Activated CD4-positive, alpha-beta T cell treated with anti-CD3 and anti-CD28 coated beads, Interleukin-2, amount 50 U/mL, for 4 hours (primary cell): ENCODE measurements at regions not wholly inside any gene's neighbourhood (a gene's known extent, or its start where the extent isn't known, plus 50 kb on each side); places are given as distances from the start of the nearest gene placed in this dataset.

Source experiments
- DNase-seq, 2 experiments: peaks; one replicate each; pipeline ENCODE4 v3.0.0-alpha.2; 2020

DNA sequence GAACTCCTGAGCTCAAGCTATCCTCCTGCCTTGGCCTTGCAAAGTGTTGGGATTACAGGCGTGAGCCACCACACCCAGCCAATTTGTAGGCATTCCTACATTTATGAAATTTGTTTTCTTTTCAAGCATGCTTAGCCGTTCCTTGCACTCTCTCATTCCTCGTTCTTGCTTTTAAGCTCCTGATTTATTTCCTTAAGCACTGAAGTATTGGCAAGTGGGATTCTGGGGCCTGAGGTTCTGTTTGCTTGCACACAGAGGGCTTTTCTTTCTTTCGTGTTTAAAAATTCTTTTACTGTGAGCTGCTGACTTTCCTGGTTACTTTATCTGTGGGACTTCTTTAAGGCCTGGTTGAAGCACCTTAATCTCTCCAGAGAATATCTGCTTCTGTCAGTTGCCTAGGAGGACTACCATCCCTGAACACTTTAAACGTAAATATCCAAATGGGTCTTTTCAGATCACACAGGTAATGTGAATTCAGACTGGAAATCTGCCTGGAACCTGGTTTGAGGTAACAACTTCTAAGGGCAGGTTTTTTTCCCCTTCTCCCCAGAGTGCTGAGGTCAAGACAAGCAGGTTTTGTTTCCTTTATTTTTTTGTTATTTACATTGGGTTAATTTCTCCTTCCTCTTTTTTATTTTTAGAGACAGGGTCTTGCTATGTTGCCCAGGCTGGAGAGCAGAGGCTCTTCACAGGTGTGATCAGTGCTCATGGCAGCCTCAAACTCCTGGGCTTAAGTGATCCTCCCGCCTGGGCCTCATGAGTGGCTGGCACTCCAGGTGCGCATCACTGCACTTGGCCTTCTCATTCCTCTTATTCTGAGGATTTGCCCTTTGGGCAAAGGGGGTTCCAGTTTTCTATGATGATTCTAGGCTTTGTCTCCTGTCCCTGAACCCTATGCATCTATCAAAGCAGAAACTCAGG is 102.9 kb downstream of the PFKFB3 start:
- DNase-seq: no peak

DNA sequence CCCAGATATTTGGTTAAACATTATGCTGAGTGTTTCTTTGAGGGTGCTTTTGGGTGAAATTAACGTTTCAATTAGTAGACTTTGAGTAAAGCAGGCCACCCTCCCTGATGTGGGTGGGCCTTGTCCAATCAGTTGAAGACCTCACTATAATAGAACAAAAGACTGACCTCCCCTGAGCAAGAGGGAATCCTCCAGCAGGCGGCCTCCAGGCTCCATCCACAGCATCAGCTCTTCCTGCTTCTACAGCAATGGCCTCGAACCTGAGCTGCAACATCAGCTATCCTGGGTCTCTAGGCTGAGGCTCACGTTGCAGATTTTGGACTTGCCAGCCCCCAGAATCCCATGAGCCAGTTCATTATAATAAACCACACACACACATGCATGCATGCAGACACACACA is 104.2 kb downstream of the PFKFB3 start:
- DNase-seq: no peak

DNA sequence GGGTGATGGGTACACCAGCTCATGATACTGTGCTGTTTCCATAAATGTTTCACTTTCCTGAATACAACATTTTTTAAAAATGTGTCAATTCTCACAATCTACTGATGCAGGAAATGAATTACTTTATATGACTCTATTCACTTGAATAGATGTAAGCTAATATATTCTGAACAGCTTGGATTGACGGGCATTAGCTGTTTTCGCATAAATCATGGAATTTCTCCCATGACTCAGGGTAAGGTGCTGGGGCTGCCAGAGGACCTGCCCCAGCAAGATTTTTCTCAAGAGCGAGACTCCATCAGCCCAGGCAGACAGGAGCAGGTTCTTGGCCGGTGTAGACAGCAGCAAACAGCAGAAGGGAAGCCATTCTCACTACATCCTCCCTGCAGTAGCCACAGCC is 107.1 kb downstream of the PFKFB3 start:
- DNase-seq: no peak

DNA sequence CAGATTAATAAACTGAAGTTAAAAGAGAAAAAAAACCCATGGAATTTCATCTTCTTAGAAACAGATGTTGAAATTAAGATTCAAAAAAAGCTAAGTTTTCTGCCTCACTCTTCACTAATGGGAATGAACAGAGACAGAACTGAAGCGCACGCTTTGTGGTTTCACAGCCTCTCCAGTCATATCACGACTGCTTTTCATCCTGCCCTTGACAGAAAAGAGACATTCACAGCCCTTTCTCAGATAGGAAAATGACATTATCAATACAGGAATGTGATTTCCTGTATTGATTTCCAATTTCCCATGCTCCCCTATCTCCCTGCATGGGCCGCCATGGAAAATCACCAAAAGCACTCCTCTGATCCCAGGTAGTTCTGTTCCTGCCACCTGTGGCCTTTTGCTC is 108.2 kb downstream of the PFKFB3 start:
- no peak for DNase-seq

DNA sequence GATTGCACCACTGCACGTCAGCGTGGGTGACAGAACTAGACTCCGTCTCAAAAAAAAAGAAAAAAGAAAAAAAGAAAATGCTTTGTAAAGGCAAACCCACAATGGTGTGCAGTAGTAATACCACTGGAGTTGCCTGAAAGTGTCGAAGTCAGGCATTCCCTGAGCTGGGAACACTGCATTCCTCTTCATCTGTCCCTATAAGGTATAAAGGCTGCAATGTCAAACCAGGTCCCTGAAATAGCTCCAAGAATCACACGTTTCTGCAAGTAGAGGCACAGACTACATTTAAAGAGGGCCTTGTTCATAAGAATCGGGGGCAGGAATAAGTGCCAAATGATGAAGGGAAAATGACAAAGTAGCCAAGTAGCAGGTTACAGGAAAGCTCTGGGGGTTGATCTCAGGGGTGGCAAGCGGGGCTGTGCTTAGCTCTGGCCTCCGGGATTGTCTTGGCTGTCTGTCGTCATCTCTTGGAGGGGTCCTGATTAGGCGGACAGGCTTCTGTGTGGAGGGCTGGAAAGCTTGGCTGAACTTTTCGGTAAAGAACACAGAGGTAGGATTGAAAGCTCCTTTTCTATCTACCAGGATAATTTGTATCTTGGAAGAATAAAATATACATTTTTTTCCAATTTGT is 109.1 kb downstream of the PFKFB3 start:
- DNase-seq: no peak

DNA sequence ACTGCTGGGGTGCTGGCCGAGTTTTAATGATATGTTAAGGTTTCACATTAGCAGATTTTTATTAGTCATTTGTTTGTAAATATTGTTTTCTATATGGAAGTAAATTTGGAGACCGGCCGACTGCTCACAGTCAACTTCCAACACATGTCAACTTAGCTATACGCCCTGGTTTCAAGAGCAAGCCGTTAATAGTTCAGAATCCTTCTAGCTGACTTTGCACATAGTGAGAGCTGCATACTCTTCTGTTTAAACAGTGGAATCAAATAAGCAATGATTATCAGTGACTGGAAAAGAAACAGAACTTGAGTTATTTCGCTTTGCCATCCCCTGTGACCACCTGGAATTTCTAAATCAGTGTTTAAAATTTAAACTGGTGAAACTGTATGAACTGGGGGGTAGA is 109.9 kb downstream of the PFKFB3 start:
- no peak for DNase-seq

DNA sequence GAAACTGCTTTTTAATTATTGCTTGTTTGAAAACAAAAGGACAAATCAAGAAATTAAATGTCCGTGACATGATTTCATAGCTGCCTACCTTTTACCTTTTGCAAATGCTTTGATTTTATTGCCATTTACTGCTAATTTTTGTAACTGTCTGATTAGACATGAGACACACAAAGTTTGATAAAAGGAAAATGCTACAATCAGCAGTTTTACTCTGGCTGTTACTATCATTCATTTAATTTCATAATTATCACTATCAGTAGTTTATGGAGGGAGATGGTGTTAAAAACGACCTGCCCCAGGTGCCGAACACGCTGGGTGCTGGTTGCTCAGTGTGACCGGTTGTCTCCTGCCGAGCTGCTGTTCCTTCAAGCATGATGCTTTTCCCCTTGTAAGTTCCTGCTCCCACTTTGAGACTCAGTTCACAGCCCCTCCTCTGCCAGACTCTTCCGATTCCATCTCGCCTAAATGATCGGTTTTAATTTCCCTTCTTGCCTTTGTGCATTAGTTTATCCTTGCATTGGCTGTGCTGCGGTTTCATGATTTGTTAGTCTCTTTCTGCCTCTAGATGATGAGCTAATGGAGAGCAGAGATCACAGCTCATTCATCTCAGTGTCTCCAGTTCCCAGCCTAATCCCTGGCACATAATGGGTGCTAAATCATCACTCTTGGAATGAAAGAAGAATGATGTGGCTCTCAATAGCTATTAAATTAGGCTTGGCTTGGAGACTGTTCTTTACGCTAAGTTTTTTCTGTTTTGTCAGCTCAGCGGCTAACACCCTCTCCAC is 110.6 kb downstream of the PFKFB3 start:
- no peak for DNase-seq

DNA sequence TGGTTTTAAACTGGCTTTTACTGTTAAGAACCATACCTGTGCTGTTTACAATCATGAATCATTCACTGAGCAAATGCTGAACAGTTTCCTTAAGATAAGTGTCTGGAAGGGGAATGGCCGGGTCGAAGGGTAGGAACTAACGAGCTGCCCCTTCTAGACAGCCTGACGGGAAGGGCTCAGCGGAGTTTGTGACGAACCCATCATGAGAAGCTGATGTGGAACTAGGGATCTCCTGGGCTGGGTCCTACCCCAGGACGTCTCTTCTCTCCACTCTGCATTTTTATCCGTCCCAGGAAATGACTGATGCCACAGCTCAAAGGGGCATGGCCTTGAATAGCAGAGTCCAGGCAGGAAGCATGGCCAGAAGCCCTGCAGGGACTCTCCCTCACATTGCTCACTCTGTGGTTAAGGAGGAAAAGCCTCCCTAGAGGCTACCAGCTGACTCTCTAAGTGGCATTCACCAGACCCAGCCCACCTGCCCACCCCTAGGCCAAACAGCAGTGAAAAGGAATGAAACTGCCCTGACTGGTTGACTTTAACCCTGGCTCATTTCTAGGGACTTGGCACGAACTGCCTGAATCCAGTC is 112.0 kb downstream of the PFKFB3 start:
- DNase-seq: no peak

DNA sequence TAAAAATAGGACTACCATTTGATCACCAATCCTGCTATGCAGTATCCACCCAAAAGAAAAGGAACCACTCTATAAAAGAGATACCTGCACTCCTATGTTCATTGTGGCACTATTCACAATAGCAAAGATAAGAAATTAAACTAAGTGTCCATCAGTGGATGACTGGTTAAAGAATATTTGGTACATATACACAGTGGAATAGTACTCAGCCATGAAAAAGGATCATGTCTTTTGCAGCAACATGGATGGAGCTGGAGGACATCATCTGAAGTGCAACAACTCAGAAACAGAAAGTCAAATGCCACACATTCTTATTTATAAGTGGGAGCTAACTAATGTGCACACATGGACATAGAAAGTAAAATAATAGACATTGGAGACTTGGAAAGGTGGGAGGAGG is 116.4 kb downstream of the PFKFB3 start:
- DNase-seq: no peak

DNA sequence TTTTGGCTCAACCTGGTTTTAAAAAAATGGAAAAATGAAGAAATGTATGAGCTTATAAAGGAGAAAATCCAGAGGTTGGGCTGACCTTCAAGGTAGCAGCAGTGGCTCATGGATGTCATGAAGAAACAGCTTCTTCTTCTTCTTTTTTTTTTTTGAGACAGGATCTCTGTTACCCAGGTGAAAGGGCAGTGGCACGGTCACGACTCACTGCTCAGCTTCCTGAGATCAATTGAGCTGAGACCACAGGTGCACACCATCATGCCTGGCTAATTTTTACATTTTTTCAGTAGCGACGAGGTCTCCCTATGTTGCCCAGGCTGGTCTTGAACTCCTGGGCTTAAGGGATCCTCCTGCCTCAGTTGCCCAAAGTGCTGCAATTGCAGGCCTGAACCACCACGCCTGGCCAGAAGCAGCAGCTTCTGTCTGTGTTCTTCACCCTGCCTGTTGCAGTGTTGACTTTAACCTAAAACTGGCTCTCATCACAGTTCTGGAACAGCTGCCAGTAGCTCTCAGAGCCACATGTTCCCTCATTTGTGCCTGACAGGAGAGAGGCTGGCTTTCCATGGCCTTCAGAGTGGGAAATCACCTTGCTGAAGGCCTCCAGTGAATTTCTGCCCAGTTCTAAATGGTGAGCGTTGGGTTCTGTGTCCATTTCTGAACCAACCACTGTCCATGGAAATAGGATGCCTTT is 117.7 kb downstream of the PFKFB3 start:
- DNase-seq: no peak

DNA sequence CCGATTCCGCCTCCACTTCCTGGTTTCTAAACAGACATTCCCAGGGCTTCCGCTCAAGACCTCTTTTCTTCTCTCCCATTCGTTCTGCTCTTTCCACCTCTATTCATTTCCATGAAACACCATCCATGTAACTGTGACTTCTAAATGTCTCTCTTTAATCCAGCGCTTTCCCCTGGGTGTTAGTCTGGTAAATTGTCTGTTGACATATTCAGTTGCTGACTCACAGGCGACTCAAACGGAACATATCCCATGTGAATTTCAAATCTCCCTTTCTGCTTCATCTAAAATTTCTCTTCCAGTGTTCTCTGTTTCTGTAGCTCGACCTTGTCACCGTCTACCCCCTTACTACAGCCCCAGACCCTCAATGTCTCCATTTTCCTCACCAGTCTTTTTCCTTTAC is 119.1 kb downstream of the PFKFB3 start:
- DNase-seq: no peak

DNA sequence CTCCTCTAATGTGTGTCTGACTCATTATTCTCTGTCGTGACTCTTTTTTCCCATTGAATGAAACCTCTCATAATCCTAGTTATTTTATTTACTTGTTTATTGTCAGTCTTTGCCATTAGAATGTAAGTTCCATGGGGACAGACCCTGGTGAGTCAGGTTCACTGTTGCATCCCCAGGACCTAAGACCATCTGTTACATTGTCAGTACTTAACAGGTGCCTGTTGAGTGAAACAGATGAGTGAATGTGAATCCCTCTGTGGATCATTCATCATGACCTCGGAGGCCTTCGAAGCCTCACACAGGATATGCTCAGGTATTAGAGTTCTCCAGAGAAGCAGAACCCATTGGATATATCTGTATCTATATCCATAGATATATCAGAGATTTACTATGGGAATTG is 120.1 kb downstream of the PFKFB3 start:
- no peak for DNase-seq

DNA sequence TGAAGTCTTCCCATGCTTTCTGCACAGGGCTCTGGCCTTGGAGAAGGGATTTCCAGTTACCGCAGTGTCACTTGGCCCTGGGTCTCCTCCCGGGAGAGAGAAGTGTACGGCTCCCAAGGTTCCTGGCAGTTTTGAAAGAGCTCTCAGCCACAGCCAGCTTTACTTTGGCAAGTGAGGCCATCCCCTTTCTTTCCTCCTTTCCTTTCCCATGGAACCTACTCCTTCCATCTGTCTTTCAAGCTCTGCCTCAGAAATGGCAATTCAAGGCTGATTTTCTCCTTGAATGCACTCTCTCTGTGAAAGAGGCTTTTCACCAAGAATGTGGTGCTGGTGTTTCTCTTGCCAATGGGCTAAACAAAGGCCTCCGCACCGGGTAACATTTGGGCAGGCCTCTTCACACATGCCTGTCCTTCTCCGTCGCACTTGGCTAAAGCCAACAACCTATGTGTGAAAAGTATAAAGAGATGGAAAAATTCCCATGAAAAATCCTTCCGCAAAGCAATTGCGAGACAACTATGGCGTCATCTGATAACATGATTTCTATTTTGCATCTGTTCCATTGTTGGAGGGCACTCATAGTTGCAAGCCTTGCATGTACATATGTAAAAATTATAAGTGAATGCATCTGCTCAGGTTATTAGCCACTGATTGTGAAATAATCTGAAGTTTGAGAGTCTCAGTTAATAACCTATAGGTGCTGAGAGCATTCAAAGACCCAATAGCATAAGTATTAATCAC is 125.4 kb downstream of the PFKFB3 start:
- DNase-seq: no peak

DNA sequence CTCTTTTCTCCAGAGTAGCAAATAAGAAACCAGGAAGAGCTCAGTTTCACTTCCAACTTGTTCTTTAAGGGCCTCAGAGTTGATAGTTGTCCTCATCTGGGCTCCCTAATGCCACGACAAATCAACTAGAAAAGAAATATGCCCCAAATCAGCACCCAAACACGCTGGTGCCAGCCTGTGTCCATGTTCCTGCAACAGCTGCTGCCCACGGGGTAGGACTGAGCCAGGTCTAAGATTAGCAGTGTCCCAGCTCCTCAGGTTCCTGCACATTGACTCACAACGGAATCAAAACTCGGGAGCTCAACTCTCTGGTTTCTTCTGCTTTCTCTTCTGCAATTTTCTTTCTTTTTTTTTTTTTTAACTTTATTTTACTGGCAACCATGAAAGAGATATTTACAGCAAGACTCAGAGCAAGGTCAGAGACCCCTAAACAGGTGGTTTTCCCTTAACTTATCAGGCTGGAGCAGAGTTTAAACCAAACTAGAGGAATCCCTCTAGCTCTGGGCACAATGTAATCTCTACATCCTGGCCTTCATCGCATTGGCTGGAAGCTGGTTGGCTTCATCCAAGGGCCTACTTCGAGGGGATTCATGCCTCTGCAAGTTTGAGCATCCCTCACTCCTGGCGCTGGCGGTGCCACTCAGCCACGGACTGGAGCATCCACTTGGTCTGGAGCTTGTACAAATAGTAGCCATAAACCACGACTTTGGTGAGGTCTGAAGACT is 126.1 kb downstream of the PFKFB3 start:
- no peak for DNase-seq

DNA sequence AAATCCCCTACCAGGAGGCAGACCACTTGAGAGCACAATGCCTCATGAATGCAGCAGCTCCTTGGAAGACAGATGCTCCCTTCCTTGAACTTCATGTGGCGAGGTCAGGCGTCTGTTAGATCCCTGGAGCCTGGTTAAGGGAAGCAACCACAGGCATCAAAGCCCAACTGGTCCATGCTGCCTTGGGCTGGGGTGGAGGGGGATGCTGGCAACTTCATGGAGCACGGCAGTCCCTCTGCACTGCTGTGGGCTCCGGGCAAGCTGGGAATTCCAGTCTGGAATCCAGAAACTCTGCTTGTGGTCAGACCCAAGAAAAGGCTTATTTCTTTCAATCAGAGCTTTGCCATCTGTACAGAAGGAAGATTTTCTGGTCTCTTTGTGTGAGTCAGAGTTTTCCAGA is 130.4 kb downstream of the PFKFB3 start:
- no peak for DNase-seq

DNA sequence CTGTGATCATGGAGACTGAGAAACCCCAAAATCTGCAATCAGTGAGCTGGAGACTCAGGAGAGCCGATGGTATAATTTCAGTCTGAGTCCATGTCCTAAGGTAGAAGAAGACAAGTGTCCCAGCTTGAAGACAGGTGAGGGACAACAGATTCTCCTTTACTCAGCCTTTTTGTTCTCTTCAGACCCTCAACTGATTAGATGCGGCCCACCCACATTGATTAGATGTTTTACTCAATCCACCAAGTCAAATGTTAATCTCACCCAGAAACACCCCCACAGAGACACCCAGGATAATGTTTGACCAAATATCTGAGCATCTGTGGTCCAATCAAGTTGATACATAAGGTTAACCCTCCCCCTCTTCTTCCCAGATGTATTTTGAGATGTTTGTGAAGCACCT is 131.2 kb downstream of the PFKFB3 start:
- no peak for DNase-seq

DNA sequence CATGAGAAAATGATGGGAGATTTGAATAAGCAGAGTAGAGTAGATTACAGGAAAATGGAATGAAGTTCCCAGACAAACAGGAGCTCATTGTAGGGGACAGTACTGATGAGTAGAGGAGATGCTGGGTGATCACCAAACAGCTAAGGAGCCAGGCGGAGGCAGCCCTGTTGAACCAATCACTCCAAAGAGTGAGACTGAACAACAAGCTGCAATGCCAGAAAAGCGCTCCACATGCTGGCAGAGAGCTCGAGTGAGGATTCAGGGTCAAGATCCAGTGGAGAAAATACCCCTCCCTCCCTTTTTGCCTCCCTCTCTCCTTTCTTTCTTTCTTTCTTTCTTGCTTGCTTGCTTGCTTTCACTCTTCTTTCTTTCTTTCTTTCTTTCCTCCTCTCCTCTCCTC is 133.3 kb downstream of the PFKFB3 start:
- no peak for DNase-seq

DNA sequence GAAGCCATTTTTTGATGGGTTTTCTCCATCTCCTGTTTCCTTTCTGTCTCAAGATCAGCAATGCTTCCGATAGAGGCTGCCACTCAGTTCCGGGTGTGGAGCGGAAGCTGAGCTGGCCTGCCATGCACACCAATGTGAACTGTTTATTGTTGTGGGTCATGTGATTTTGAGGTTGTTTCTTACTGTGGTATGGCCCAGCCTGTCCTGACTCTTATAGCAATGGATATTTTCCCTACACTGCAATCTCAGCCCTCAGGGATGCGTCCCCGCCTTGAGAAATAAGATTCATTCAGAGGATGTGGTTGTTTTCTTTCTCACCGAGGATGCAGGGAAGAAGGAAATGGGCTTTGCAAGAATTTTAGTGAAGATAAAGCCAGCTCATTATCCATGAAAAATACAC is 134.7 kb downstream of the PFKFB3 start:
- DNase-seq: no peak

DNA sequence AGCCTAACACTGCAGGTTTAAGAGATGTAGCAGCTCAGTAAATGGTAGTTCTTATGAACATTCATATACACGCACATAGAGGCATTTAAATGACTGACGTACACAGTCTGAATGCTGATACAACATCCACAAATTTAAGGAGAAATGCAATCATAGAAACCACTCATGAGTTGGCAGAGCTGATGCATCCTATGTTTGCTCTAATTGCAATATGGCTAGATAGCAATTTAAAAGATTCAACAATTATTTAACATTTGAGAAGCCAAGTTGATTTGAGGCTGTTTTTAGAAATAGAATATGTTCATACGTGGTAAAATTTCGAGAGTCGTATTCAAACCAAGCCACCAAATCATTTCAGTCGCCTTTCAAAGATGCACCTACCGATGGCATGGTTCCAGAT is 135.6 kb downstream of the PFKFB3 start:
- no peak for DNase-seq

DNA sequence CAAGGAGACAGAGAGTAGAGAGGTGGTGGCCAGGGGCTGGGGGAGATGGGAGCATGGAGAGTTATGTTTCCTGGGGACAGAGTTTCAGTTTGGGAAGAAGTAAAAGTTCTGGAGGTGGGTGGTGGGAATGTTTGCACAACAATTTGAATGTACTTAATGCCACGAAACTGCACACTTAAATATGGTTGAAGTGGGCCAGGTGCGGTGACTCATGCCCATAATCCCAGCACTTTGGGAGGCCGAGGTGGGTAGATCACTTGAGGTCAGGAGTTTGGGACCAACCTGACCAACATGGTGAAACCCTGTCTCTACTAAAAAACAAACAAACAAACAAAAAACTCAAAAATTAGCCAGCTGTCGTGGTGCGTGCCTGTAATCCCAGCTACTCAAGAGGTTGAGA is 137.2 kb downstream of the PFKFB3 start:
- no peak for DNase-seq

DNA sequence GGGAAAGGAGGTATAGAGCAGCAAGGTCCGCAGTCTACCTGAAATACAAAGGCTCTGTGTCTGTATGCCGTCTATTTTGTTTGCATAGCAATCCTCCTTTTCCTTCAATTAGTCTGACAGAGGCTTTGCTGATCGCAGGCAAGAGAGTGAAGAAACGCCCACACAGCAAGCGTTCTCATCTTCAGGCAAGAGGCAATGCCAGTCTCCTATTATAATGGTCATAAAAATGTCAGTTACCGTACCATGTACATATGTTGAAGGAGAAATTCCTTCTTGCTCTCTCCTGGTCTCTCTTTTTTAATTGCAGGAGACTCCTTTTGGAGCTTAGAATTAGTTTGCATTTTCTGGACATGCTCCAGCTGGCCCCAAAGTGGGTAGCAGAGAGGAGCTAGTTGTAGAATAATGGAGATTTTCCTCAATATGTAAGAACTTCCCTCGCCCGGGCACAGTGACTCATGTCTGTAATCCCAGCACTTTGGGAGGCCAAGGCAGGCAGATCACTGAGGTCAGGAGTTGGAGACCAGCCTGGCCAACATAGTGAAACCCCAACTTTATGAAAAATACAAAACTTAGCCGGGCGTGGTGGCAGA is 139.5 kb downstream of the PFKFB3 start:
- no peak for DNase-seq
